GM12878 (cell line): ENCODE measurements at regions not wholly inside any gene's neighbourhood (a gene's known extent, or its start where the extent isn't known, plus 50 kb on each side); places are given as distances from the start of the nearest gene placed in this dataset.

Experiments
- ATAC-seq: fragments of 200-7000 bp; cut with Tn5 transposase; 3 replicates; pipeline ENCODE4 v1.9.1; 2020; ENCODE audit warnings: mild to moderate bottlenecking, moderate library complexity
- BruUV-seq: library from RNA; stranded (reverse); fragments of 400-500 nt; replicated peaks from 2 replicates; lab custom pipeline; 2021; lab: Mats Ljungman, UMichigan
- CTCF ChIA-PET: fragments of 300-600 bp; sonication (Branson Sonifier 250); formaldehyde crosslinking; extraction: SDS; loops from one replicate; lab custom pipeline; 2021; ENCODE audit warnings: inconsistent platforms; lab: Yijun Ruan, JAX
- POLR2A ChIA-PET: fragments of 350-600 bp; formaldehyde crosslinking; extraction: SDS; loops from one replicate; lab custom pipeline; 2021; ENCODE audit warnings: inconsistent platforms; lab: Charles Lee
- RAD21 ChIA-PET: fragments of 300-600 bp; sonication (Branson Sonifier 250); formaldehyde crosslinking; loops from one replicate; lab custom pipeline; 2023; ENCODE audit warnings: antibody characterized with exemption; ENCODE audit not compliant: unreplicated experiment; lab: Charles Lee
- SMC1A ChIA-PET: fragments of 300-600 bp; sonication (Branson Sonifier 250); formaldehyde crosslinking; loops from one replicate; lab custom pipeline; 2023; ENCODE audit not compliant: unreplicated experiment, uncharacterized antibody; lab: Charles Lee
- DNase-seq: peaks from one replicate; pipeline ENCODE4 v3.0.0-alpha.2; 2011; ENCODE audit warnings: low read depth, low spot score
- FAIRE-seq: peaks from 3 replicates; lab custom pipeline; 2011; peaks lifted over from hg19 to GRCh38; lab: Jason Lieb, UNC
- H2AFZ ChIP-seq: 2 replicates; pipeline ENCODE4 v1.6.0; 2011; ENCODE audit warnings: low read depth, low read length, control low read depth; ENCODE audit not compliant: control insufficient read depth
- H3K27ac ChIP-seq: 2 replicates; pipeline ENCODE4 v1.5.1; 2011; ENCODE audit warnings: control low read depth; ENCODE audit not compliant: control insufficient read depth, insufficient read depth
- H3K27me3 ChIP-seq, 2 experiments: replicated peaks in 1 of 2; 2 replicates each; pipeline versions ENCODE4 v1.6.0 to v1.6.1; 2011; ENCODE audit warnings: low read length in 1 of 2; ENCODE audit not compliant: control insufficient read depth in 2 of 2, insufficient read depth in 2 of 2
- H3K36me3 ChIP-seq, 2 experiments: 2 replicates each; pipeline ENCODE4 v1.5.1; 2011; ENCODE audit warnings: low read length in 1 of 2; ENCODE audit not compliant: control insufficient read depth in 2 of 2, insufficient read depth in 2 of 2
- H3K4me1 ChIP-seq: 2 replicates; pipeline ENCODE4 v1.6.1; 2011; ENCODE audit warnings: mild to moderate bottlenecking, low read length, moderate library complexity, mixed read lengths; ENCODE audit not compliant: control insufficient read depth, insufficient read depth
- H3K4me2 ChIP-seq: 2 replicates; pipeline ENCODE4 v1.6.0; 2011; ENCODE audit warnings: control low read depth; ENCODE audit not compliant: control insufficient read depth, insufficient read depth
- H3K4me3 ChIP-seq: fragments of 200-600 bp; sonication (generic); 2 replicates; pipeline ENCODE4 v1.5.1; 2016
- H3K79me2 ChIP-seq: 2 replicates; pipeline ENCODE4 v1.6.0; 2011; ENCODE audit warnings: low read length; ENCODE audit not compliant: control insufficient read depth, insufficient read depth
- H3K9ac ChIP-seq: 2 replicates; pipeline ENCODE4 v1.8.0; 2011; ENCODE audit warnings: low read length, control low read depth, mixed read lengths; ENCODE audit not compliant: control insufficient read depth, insufficient read depth
- H3K9me3 ChIP-seq: replicated peaks from 3 replicates; pipeline ENCODE4 v1.5.1; 2011; ENCODE audit warnings: mild to moderate bottlenecking, low read length; ENCODE audit not compliant: control insufficient read depth, insufficient read depth
- H4K20me1 ChIP-seq: 2 replicates; pipeline ENCODE4 v1.6.0; 2011; ENCODE audit not compliant: control insufficient read depth, insufficient read depth
- ATF3 ChIP-seq: IDR thresholded peaks from 2 replicates; pipeline ENCODE4 v1.6.1; 2011; ENCODE audit warnings: low read depth, mild to moderate bottlenecking, low read length, moderate library complexity, borderline replicate concordance; ENCODE audit errors: extremely low read depth
- BMI1 ChIP-seq: fragments of 450-650 bp; IDR thresholded peaks from 2 replicates; pipeline ENCODE4 v1.6.1; 2016; ENCODE audit warnings: mild to moderate bottlenecking, moderate library complexity, borderline replicate concordance
- EZH2 ChIP-seq: IDR thresholded peaks from 2 replicates; pipeline ENCODE4 v1.6.1; 2012; ENCODE audit warnings: low read depth, mild to moderate bottlenecking, control low read depth, inconsistent platforms, low read length, borderline replicate concordance; ENCODE audit not compliant: control insufficient read depth
- JUND ChIP-seq: IDR thresholded peaks from 2 replicates; pipeline ENCODE4 v1.6.1; 2012; ENCODE audit warnings: low read depth, mild to moderate bottlenecking, low read length, improper control_type of control experiment, moderate library complexity
- MEF2B ChIP-seq: fragments of 450-650 bp; IDR thresholded peaks from 2 replicates; pipeline ENCODE4 v1.6.1; 2018; ENCODE audit warnings: mild to moderate bottlenecking, moderate library complexity; ENCODE audit not compliant: partially characterized antibody, poor library complexity, severe bottlenecking
- MTA2 ChIP-seq: fragments of 450-650 bp; IDR thresholded peaks from 2 replicates; pipeline ENCODE4 v1.6.1; 2016; ENCODE audit warnings: low read depth, mild to moderate bottlenecking, moderate library complexity
- NBN ChIP-seq: fragments of 450-650 bp; IDR thresholded peaks from 2 replicates; pipeline ENCODE4 v1.6.1; 2016
- NKRF ChIP-seq: fragments of 450-650 bp; conservative IDR thresholded peaks from 2 replicates; pipeline ENCODE4 v1.6.1; 2017; ENCODE audit warnings: mild to moderate bottlenecking, moderate library complexity
- PAX5 ChIP-seq: IDR thresholded peaks from 2 replicates; pipeline ENCODE4 v1.6.1; 2011; ENCODE audit warnings: low read depth, low read length, borderline replicate concordance
- REST ChIP-seq: IDR thresholded peaks from 2 replicates; pipeline ENCODE4 v1.6.1; 2012; ENCODE audit warnings: mild to moderate bottlenecking, low read depth, low read length
- RFX5 ChIP-seq: IDR thresholded peaks from 2 replicates; pipeline ENCODE4 v1.6.1; 2011; ENCODE audit warnings: low read depth, low read length, improper control_type of control experiment
- SMAD1 ChIP-seq: fragments of 450-650 bp; IDR thresholded peaks from 2 replicates; pipeline ENCODE4 v1.6.1; 2018; ENCODE audit warnings: mild to moderate bottlenecking, low read depth; ENCODE audit not compliant: partially characterized antibody
- TCF12 ChIP-seq: IDR thresholded peaks from 2 replicates; pipeline ENCODE4 v1.6.1; 2011; ENCODE audit warnings: low read depth, mild to moderate bottlenecking, low read length
- USF2 ChIP-seq: IDR thresholded peaks from 2 replicates; pipeline ENCODE4 v1.6.1; 2011; ENCODE audit warnings: low read depth, low read length, improper control_type of control experiment, borderline replicate concordance
- WGBS: methylation state at CpG from one replicate; pipeline ENCODE4 v1.1.6; 2016; ENCODE audit warnings: low lambda C conversion rate; ENCODE audit not compliant: insufficient replicate concordance, insufficient coverage; ENCODE audit errors: missing lambda C conversion rate; 5-methylcytosine and 5-hydroxymethylcytosine counted together
- in situ Hi-C: fragments of 300-500 bp; cut with MboI; formaldehyde crosslinking; loops from 9 replicates; pipeline ENCODE4 v1.14.3; 2018; ENCODE audit warnings: mixed read lengths
- intact Hi-C: fragments of 100-400 bp; cut with micrococcal nuclease; formaldehyde crosslinking; loops from one replicate; pipeline ENCODE4 v1.14.2; 2022; ENCODE audit not compliant: unreplicated experiment

GRCh38 chr3:6229778-6230410 is 631.0 kb upstream of the GRM7 start:
- no peak overlapping the region for H3K4me3 ChIP-seq
- in situ Hi-C loops (no loop called here), intact Hi-C loops (loop anchor here (1.0 to 2.0 kb wide), 2 partner anchors 97 to 487 kb away; no protein-coding TSS in a partner anchor)
- 0% methylated on average over 6 of the region's 6 CpGs for WGBS
- H3K9ac ChIP-seq, result no peak overlapping the region
- CTCF ChIA-PET, result interaction anchor here (0.6 to 1.8 kb wide), 3 partner anchors 9 to 469 kb away, joined by 3 to 5 read pairs (median 3); no protein-coding TSS in a partner anchor
- H3K36me3 ChIP-seq, result no peaks in the 10 kb centered on the region
- H3K9me3 ChIP-seq, result no peaks in the 10 kb centered on the region; the same call in 1 of the 3 replicates
- FAIRE-seq (no peak), DNase-seq (peak; percentile 70), ATAC-seq (peak; percentile 83)
- BruUV-seq, result no TSS peak
- POLR2A ChIA-PET, result interaction anchor here (1.9 kb wide), 1 partner anchor 21 kb away, joined by 11 read pairs; no protein-coding TSS in a partner anchor
- peaks cover 3% of the 10 kb centered on the region; the same call in 1 of the 2 replicates for H3K4me1 ChIP-seq
- H2AFZ ChIP-seq, result no peak overlapping the region
- SMC1A ChIA-PET, result interaction anchor here (0.6 to 2.6 kb wide), 15 partner anchors 11 to 487 kb away, joined by 3 to 13 read pairs (median 3); no protein-coding TSS in a partner anchor
- H3K79me2 ChIP-seq, result no peaks in the 10 kb centered on the region
- peak overlapping the region; percentile 68 for H3K27ac ChIP-seq
- H3K4me2 ChIP-seq, result peak overlapping the region; percentile 30; the same call in 1 of the 2 replicates
- H3K27me3 ChIP-seq, result no peaks in the 10 kb centered on the region
- H4K20me1 ChIP-seq, result no peaks in the 10 kb centered on the region
- RAD21 ChIA-PET, result interaction anchor here (0.9 to 3.3 kb wide), 10 partner anchors 10 to 932 kb away, joined by 3 to 21 read pairs (median 5); no protein-coding TSS in a partner anchor
- TF ChIP-seq MEF2B (peak; percentile 79), REST (no peak), NKRF (no peak), NBN (peak; percentile 54; the same call in 1 of the 2 replicates), RFX5 (no peak), EZH2 (no peak), BMI1 (peak; percentile 77), PAX5 (no peak), JUND (no peak), USF2 (no peak), ATF3 (no peak), SMAD1 (peak; percentile 68), MTA2 (peak; percentile 96), TCF12 (no peak)
